GM12864 (cell line): ENCODE measurements at regions not wholly inside any gene's neighbourhood (a gene's known extent, or its start where the extent isn't known, plus 50 kb on each side); places are given as distances from the start of the nearest gene placed in this dataset.

Source experiments
- DNase-seq: peaks from one replicate; pipeline ENCODE4 v3.0.0-alpha.2; 2011; ENCODE audit warnings: low read depth
- H3K4me3 ChIP-seq: 2 replicates; pipeline ENCODE4 v1.5.1; 2011; ENCODE audit warnings: mild to moderate bottlenecking, low read depth, low read length, control low read depth
- CTCF ChIP-seq: IDR thresholded peaks from 2 replicates; pipeline ENCODE4 v1.5.1; 2011; ENCODE audit warnings: low read depth, mild to moderate bottlenecking, moderate library complexity, low read length, control low read depth, inconsistent platforms; ENCODE audit errors: missing control alignments

GRCh38 chr19:31223740-31224534 is 125.3 kb downstream of the TSHZ3 start:
- no peak overlapping the region for H3K4me3 ChIP-seq
- TF ChIP-seq CTCF, result no peak
- no peak for DNase-seq

GRCh38 chr19:31220540-31220939 is 128.7 kb downstream of the TSHZ3 start:
- no peak overlapping the region for H3K4me3 ChIP-seq
- no peak for TF ChIP-seq CTCF
- no peak for DNase-seq

GRCh38 chr19:31214997-31215396 is 134.2 kb downstream of the TSHZ3 start:
- no peak for DNase-seq
- no peak for TF ChIP-seq CTCF
- no peak overlapping the region for H3K4me3 ChIP-seq

GRCh38 chr19:31214086-31214485 is 135.2 kb downstream of the TSHZ3 start:
- TF ChIP-seq CTCF, result no peak
- no peak for DNase-seq
- no peak overlapping the region for H3K4me3 ChIP-seq

GRCh38 chr19:31211088-31211487 is 138.1 kb downstream of the TSHZ3 start:
- no peak for TF ChIP-seq CTCF
- no peak for DNase-seq
- no peak overlapping the region for H3K4me3 ChIP-seq

- no peak for TF ChIP-seq CTCF
- no peak overlapping the region for H3K4me3 ChIP-seq
- DNase-seq, result no peak
These were observed 143.2 kb downstream of the TSHZ3 start for GRCh38 chr19:31205887-31206518.

- no peak for DNase-seq
- no peak overlapping the region for H3K4me3 ChIP-seq
- no peak for TF ChIP-seq CTCF
These were observed 145.1 kb downstream of the TSHZ3 start for GRCh38 chr19:31204115-31204514.
